ENCODE measurements at regions not wholly inside any gene's neighbourhood (a gene's known extent, or its start where the extent isn't known, plus 50 kb on each side); places are given as distances from the start of the nearest gene placed in this dataset.
A peak's percentile ranks its signal among the peaks of the same experiment; 100 is the strongest.

DNA sequence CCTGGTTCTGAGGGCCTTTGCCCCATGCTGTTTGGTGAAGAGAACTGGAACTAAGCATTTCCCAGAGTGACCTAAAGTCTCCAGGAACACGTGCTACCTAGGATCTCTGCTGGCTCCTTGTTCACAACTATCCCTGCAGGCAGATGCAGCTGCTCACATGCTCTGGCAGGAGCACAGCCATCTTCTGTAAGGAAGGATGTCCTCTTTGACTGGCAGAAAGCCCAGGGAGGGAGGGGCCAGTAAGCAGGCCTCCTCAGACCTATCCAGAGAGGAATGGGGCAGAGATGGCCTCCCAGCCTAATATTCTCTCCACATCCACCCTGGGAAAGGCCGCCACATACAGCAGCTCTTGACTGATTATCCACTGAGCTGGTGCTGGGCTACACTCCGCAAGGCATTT is 142.8 kb upstream of the EOLA2 start:
- DNase-seq (ENCODE audit: low spot score in 2 of 2): no peak
- intact Hi-C loops (cut with DNase I; ENCODE audit: low total_unique reads): no loop called here
- no peaks in the 10 kb centered on the region for H3K36me3 ChIP-seq
- no peaks in the 10 kb centered on the region for H3K9me3 ChIP-seq
- no peak overlapping the region for H3K4me3 ChIP-seq
- H3K27me3 ChIP-seq: peaks cover 0 to 15% of the 10 kb centered on the region in 2 donors
- no peak for TF ChIP-seq POLR2AphosphoS5 (IDR thresholded peaks at IDR 0.05)
- TF ChIP-seq CTCF (IDR thresholded peaks at IDR 0.05): no peak
- TF ChIP-seq POLR2A (IDR thresholded peaks at IDR 0.05): no peak
- no peak overlapping the region for H3K27ac ChIP-seq
- no peaks in the 10 kb centered on the region for H3K4me1 ChIP-seq

DNA sequence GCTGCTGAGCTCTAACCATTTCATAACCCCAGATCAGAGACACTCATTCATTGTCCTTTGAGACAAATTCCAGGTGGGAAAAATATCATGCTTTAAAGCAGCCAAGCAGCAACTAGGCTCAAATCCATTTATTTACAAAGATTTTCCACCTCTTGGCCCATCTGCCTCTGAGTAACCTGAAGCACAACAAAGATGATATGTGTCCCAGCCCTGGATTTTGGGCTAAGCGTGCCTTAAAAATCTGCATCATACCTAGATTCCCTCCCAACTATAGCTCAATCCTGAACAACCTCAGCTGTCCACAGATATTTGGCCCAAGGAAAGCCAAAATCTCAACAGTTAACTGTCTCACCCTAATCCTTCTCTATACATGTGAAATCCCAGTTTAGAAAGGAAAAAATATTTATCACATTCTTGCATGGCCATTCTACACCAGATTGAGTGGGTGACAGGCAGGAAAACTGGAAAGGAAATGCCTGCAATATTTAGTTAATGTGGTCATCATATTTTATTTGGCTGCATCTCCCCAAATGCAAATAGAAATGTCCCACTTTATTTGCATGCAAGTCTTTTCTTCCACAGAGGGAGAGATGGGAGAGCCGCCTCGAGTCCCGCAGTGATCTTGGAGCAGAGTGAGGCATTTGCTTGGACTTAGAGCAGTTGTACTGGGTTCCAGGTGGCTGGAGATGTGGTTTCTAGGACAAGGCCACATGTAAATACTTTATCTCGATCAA is 146.4 kb upstream of the EOLA2 start:
- DNase-seq (ENCODE audit: low spot score in 2 of 2): no peak
- intact Hi-C loops (cut with DNase I; ENCODE audit: low total_unique reads): no loop called here
- Histone ChIP-seq H3K27ac (peak overlapping the region in 1 of 2 donors; percentile 34), H3K36me3 (no peaks in the 10 kb centered on the region), H3K27me3 (peaks cover 0 to 31% of the 10 kb centered on the region in 2 donors), H3K4me1 (no peaks in the 10 kb centered on the region), H3K4me3 (no peak overlapping the region), H3K9me3 (no peaks in the 10 kb centered on the region)
- no peak for TF ChIP-seq POLR2AphosphoS5 (IDR thresholded peaks at IDR 0.05)
- TF ChIP-seq CTCF (IDR thresholded peaks at IDR 0.05): no peak
- no peak for TF ChIP-seq POLR2A (IDR thresholded peaks at IDR 0.05)

DNA sequence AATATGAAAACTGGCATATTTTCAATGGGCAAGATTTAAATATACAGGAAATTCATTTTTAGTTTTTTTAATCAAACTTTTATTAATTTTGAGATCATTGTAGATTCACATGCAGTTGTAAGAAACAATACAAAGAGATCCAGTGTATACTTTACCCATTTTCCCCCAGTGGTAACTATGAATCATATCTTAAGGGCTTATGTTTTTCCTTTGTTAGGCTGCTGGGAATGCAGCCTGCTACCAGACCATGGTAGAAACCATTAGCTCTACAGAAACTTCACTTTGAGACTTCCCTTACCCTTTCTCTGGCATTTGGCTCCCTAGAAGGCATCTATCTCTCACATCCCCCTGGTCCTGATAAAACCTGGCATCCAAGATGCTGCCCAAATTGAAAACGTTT is 147.6 kb upstream of the EOLA2 start:
- intact Hi-C loops (cut with DNase I; ENCODE audit: low total_unique reads): no loop called here
- no peak for DNase-seq (ENCODE audit: low spot score in 2 of 2)
- Histone ChIP-seq H3K9me3 (no peaks in the 10 kb centered on the region), H3K4me1 (no peaks in the 10 kb centered on the region), H3K27ac (no peak overlapping the region), H3K36me3 (no peaks in the 10 kb centered on the region), H3K4me3 (no peak overlapping the region), H3K27me3 (peaks cover 0 to 24% of the 10 kb centered on the region in 2 donors)
- no peak for TF ChIP-seq POLR2AphosphoS5 (IDR thresholded peaks at IDR 0.05)

- intact Hi-C loops (cut with DNase I; ENCODE audit: low total_unique reads): no loop called here
- Histone ChIP-seq H3K4me1 (no peaks in the 10 kb centered on the region), H3K27ac (no peak overlapping the region), H3K36me3 (no peaks in the 10 kb centered on the region), H3K9me3 (no peaks in the 10 kb centered on the region), H3K4me3 (no peak overlapping the region), H3K27me3 (peaks cover 0 to 24% of the 10 kb centered on the region in 2 donors)
- TF ChIP-seq POLR2A (IDR thresholded peaks at IDR 0.05): no peak
- no peak for TF ChIP-seq POLR2AphosphoS5 (IDR thresholded peaks at IDR 0.05)
- no peak for TF ChIP-seq CTCF (IDR thresholded peaks at IDR 0.05)
- DNase-seq (ENCODE audit: low spot score in 2 of 2): no peak
Observed at GRCh38 chrX:150086371-150086770, 148.1 kb upstream of the EOLA2 start.

DNA sequence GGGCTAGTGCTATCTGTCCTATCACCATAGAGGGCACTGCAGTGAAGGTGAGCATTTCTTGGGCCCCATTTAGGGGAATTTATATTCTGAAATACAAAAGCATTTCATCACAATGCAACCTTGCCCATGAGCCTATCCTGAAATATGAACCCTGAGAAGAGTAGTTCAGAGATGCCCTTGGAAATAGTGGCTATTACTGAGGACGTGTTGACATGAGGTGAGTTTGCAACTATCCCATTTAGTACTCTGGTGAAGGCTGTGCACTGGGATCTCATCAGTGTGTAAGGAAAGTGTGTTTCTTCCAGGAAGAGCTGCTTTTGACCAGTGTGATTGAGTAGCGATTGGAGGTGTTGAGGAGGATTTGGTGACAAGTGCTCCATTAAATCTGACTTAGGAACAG is 149.3 kb upstream of the EOLA2 start:
- DNase-seq (ENCODE audit: low spot score in 2 of 2): no peak
- H3K27ac ChIP-seq: no peak overlapping the region
- H3K36me3 ChIP-seq: no peaks in the 10 kb centered on the region
- intact Hi-C loops (cut with DNase I; ENCODE audit: low total_unique reads): no loop called here
- no peaks in the 10 kb centered on the region for H3K9me3 ChIP-seq
- H3K4me3 ChIP-seq: no peak overlapping the region
- no peaks in the 10 kb centered on the region for H3K4me1 ChIP-seq
- TF ChIP-seq CTCF (IDR thresholded peaks at IDR 0.05) (no peak), POLR2A (IDR thresholded peaks at IDR 0.05) (no peak), POLR2AphosphoS5 (IDR thresholded peaks at IDR 0.05) (no peak)
- H3K27me3 ChIP-seq: peaks cover 0 to 27% of the 10 kb centered on the region in 2 donors
